HepG2 (cell line): ENCODE measurements at regions not wholly inside any gene's neighbourhood (a gene's known extent, or its start where the extent isn't known, plus 50 kb on each side); places are given as distances from the start of the nearest gene placed in this dataset.

Experiments used
- GABPB1 ChIP-seq: IDR thresholded peaks from 2 replicates; pipeline ENCODE4 v1.6.1; 2016; ENCODE audit warnings: mild to moderate bottlenecking, missing genetic modification reagents, moderate library complexity, missing compliant biosample characterization
- HOXD1 ChIP-seq: sonication (generic); formaldehyde crosslinking; IDR thresholded peaks from 2 replicates; pipeline ENCODE4 v1.5.0; 2020; ENCODE audit warnings: missing genetic modification reagents
- MLLT10 ChIP-seq: sonication (generic); formaldehyde crosslinking; IDR thresholded peaks from 2 replicates; pipeline ENCODE4 v1.4.0; 2020; ENCODE audit warnings: missing genetic modification reagents
- NR2C2 ChIP-seq: sonication (generic); formaldehyde crosslinking; IDR thresholded peaks from 2 replicates; pipeline ENCODE4 v1.4.0; 2020; ENCODE audit warnings: missing genetic modification reagents, mild to moderate bottlenecking, moderate library complexity, borderline replicate concordance
- ZBTB33 ChIP-seq: sonication (generic); formaldehyde crosslinking; IDR thresholded peaks from 2 replicates; pipeline ENCODE4 v1.4.0; 2020; ENCODE audit warnings: missing genetic modification reagents
- ZNF251 ChIP-seq: sonication (generic); formaldehyde crosslinking; IDR thresholded peaks from 2 replicates; pipeline ENCODE4 v1.9.0; 2021; ENCODE audit warnings: mild to moderate bottlenecking, missing genetic modification reagents
- ZNF281 ChIP-seq: sonication (generic); formaldehyde crosslinking; IDR thresholded peaks from 2 replicates; pipeline ENCODE4 v1.4.0; 2020; ENCODE audit warnings: missing genetic modification reagents, borderline replicate concordance
- ZNF367 ChIP-seq: sonication (generic); formaldehyde crosslinking; IDR thresholded peaks from 2 replicates; pipeline ENCODE4 v1.4.0; 2020; ENCODE audit warnings: missing genetic modification reagents, borderline replicate concordance
- ZNF530 ChIP-seq: sonication (generic); formaldehyde crosslinking; IDR thresholded peaks from 2 replicates; pipeline ENCODE4 v1.5.0; 2020; ENCODE audit warnings: low read depth, mild to moderate bottlenecking, missing genetic modification reagents
- ZNF609 ChIP-seq: sonication (generic); formaldehyde crosslinking; IDR thresholded peaks from 2 replicates; pipeline ENCODE4 v1.4.0; 2020; ENCODE audit warnings: mild to moderate bottlenecking, missing genetic modification reagents, borderline replicate concordance
- ZNF704 ChIP-seq: sonication (generic); formaldehyde crosslinking; IDR thresholded peaks from 2 replicates; pipeline ENCODE4 v1.8.1; 2023; ENCODE audit warnings: mild to moderate bottlenecking, inconsistent platforms, moderate library complexity, missing genetic modification reagents, borderline replicate concordance

- peak; percentile 86; the same call in 1 of the 2 replicates for TF ChIP-seq ZNF281 (CRISPR knock-in tag)
- no peak for TF ChIP-seq ZNF251 (CRISPR knock-in tag)
- TF ChIP-seq NR2C2 (CRISPR knock-in tag), result no peak
- TF ChIP-seq ZNF367 (CRISPR knock-in tag), result no peak
- TF ChIP-seq ZNF704 (CRISPR knock-in tag), result no peak
- peak; percentile 27; the same call in 1 of the 2 replicates for TF ChIP-seq ZBTB33 (CRISPR knock-in tag)
- no peak for TF ChIP-seq ZNF609 (CRISPR knock-in tag)
- no peak for TF ChIP-seq ZNF530
- no peak for TF ChIP-seq MLLT10 (CRISPR knock-in tag)
- no peak for TF ChIP-seq HOXD1 (CRISPR knock-in tag)
- peak; percentile 19; the same call in 1 of the 2 replicates for TF ChIP-seq GABPB1 (CRISPR knock-in tag)
These were observed 140.6 kb downstream of the ALOX5 start (continued) for GRCh38 chr10:45514291-45515270.
